Panc1 (cell line): ENCODE measurements at regions not wholly inside any gene's neighbourhood (a gene's known extent, or its start where the extent isn't known, plus 50 kb on each side); places are given as distances from the start of the nearest gene placed in this dataset.

ENCODE experiments used
- CTCF ChIP-seq: fragments of 450-650 bp; IDR thresholded peaks from 2 replicates; pipeline ENCODE4 v1.5.1; 2017; ENCODE audit warnings: mild to moderate bottlenecking
- POLR2AphosphoS5 ChIP-seq: IDR thresholded peaks from 2 replicates; pipeline ENCODE4 v1.6.1; 2012; ENCODE audit warnings: mild to moderate bottlenecking, low read depth, low read length, moderate library complexity
- SIN3A ChIP-seq: IDR thresholded peaks from 2 replicates; pipeline ENCODE4 v1.6.1; 2012; ENCODE audit warnings: low read depth, mild to moderate bottlenecking, low read length, moderate library complexity, borderline replicate concordance; ENCODE audit not compliant: insufficient read depth

GRCh38 chr3:135752851-135753250 is 212.7 kb upstream of the PPP2R3A start:
- TF ChIP-seq POLR2AphosphoS5 (no peak), SIN3A (no peak), CTCF (no peak)
